ENCODE measurements at regions not wholly inside any gene's neighbourhood (a gene's known extent, or its start where the extent isn't known, plus 50 kb on each side); places are given as distances from the start of the nearest gene placed in this dataset.
"Not testable (repeated sequence)": the region's sequence is repeated elsewhere in the genome, so short reads cannot be mapped to it uniquely, and the experiment has no call there.

DNA sequence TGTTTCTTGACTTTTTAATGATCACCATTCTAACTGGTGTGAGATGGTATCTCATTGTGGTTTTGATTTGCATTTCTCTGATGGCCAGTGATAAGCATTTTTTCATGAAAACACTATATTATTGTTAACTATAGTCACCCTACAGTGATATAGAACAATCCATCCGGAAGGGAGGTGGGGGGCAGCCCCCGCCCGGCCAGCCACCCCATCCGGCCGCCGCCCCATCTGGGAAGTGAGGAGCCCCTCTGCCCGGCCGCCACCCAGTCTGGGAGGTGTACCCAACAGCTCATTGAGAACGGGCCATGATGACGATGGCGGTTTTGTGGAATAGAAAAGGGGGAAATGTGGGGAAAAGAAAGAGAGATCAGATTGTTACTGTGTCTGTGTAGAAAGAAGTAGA is 106.8 kb downstream of the ZNF648 start:
- TF ChIP-seq, protein P1, sequence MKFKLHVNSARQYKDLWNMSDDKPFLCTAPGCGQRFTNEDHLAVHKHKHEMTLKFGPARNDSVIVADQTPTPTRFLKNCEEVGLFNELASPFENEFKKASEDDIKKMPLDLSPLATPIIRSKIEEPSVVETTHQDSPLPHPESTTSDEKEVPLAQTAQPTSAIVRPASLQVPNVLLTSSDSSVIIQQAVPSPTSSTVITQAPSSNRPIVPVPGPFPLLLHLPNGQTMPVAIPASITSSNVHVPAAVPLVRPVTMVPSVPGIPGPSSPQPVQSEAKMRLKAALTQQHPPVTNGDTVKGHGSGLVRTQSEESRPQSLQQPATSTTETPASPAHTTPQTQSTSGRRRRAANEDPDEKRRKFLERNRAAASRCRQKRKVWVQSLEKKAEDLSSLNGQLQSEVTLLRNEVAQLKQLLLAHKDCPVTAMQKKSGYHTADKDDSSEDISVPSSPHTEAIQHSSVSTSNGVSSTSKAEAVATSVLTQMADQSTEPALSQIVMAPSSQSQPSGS (CRISPR knock-in tag; IDR thresholded peaks at IDR 0.05; ENCODE audit: borderline replicate concordance, low read depth): not testable (repeated sequence)
- not testable (repeated sequence) for TF ChIP-seq FOXK1, ETV6 (CRISPR knock-in tag; IDR thresholded peaks at IDR 0.05)

Data from WTC11 (cell line).